ENCODE measurements at regions not wholly inside any gene's neighbourhood (a gene's known extent, or its start where the extent isn't known, plus 50 kb on each side); places are given as distances from the start of the nearest gene placed in this dataset.
A peak's percentile ranks its signal among the peaks of the same experiment; 100 is the strongest.

DNA sequence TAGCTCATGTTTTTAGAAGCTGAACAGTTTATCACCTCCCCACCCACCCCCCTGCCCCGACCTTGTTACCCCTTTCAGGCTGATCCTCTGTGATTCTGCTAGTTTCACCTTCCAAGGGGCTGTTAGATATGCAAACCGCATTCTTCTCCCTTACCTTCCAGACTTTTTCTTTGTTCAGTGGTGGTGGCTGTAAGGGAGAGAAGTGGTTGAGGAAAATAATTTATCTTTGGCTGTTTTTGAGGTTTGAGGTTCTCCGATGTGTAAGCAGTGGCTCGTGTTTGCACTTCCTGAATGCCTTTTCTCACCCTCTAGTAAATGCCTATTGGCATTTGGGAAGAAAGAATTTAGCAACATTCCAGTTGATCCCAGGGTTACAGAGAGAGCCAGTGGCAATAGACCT is 69.4 kb upstream of the KCNG1 start:
- no peak for DNase-seq

DNA sequence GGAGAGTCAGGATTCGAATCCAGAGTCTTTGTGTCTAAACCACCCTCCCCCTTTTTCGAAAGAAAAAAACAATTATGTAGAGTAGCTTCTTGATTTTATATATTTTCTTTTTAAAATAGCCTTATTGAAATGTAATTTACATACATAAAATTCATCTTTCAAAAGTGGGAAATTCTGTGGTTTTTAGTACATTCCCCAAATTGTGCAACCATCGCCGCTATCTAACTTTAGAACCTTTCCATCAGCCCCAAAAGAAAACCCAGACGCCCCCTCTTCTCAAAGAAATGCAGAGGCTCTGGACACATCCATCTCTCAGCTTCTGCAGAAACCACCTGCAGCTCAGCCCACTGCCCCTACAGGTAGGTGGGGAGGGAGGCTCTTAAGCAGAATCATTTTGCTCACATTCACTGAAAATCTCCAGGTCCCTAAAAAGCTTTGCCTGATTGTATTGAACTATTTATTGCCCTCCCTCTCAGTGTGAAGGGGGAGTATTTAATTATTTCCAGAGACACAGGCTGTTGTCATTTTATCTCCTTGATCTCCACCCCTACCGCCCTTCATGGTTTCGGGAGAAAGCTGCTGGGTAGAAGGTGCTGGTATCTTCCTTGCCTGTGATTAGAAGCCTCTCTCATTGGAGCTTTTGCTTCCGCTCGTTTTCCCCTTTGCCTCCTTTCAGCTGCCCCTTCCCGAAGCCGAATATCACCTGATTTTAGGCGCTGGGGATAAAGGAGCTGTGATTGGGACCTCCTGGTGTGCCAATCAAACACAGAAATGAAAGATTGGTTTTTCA is 68.7 kb upstream of the KCNG1 start:
- peak; percentile 58 for DNase-seq

DNA sequence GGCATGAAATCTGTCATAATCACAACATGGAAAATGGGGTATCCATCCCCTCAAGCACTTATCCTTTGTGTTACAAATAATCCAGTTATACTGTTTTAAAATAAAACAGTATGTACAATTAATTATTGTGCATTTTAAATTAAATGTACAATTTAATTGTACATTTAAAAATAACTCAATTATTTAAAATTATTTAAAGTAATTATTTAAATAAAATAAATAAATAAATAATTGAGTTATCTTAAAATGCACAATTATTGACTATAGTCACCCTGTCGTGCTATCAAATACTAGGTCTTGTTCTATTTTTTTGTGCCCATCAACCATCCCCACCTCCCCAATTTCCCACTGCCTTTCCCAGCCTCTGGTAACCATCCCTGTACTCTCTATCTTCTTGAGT is 66.9 kb upstream of the KCNG1 start:
- no peak for DNase-seq

DNA sequence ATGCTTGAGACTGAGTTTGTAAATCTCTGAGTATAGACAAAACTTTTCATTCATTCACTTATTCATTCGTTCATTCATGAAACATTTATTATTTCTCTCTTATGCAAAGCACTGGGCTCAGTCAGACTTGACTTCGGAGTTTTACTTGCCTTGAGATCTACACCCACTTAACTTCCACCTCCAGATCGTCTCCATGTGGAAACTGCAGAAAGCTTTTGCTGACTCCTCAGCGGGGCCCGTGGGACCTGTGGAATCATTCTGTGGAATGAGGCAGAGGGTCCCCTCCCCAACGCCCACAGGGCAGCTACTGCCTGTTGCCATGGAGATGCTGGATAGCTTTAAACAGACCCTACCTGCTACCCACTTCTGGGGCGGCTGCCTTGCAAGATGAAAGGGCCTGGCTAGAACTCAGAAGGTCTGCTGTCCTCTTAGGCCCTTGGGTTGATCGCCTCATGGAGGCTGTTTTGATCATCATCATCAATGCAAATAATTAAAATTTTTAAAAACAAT is 66.4 kb upstream of the KCNG1 start:
- no peak for DNase-seq

DNA sequence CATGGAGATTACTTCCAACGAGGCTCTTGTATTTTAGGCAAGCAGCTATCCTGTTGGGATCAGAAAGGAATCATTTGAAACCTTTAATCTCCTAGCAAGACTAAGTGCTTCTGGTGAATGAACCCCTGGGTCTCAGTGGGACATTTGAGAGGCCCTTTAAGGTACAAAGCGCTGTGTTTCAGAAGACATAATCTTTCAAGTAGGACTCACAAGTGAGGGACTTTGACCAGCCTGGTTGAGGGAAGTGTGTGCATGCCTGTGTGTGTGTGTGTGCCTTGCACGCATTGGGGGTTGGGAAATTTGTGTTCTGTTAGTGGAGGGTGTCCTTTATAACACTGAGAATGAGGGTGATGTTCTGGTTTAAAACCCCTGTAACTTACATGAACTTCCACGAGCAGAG is 64.4 kb upstream of the KCNG1 start:
- no peak for DNase-seq

DNA sequence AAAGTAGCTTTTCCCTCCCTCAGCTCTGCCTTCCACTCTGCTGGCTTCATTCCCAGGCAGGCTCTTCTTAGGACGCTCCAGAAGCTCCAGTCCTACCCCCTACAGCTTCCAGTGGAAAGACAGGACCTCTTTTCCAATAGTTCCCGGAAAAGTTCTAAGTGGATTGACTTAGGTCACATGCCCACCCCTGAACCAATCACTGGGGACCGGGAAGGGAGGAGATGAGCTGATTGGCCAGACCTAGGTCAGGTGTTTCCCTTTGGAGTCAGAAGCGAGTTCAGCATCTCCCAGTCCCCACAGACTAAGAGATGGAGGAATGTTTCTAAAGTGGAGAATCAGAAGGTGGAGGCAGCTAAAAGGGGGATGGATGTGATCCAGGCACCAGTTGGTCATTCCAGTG is 62.9 kb upstream of the KCNG1 start:
- no peak for DNase-seq

DNA sequence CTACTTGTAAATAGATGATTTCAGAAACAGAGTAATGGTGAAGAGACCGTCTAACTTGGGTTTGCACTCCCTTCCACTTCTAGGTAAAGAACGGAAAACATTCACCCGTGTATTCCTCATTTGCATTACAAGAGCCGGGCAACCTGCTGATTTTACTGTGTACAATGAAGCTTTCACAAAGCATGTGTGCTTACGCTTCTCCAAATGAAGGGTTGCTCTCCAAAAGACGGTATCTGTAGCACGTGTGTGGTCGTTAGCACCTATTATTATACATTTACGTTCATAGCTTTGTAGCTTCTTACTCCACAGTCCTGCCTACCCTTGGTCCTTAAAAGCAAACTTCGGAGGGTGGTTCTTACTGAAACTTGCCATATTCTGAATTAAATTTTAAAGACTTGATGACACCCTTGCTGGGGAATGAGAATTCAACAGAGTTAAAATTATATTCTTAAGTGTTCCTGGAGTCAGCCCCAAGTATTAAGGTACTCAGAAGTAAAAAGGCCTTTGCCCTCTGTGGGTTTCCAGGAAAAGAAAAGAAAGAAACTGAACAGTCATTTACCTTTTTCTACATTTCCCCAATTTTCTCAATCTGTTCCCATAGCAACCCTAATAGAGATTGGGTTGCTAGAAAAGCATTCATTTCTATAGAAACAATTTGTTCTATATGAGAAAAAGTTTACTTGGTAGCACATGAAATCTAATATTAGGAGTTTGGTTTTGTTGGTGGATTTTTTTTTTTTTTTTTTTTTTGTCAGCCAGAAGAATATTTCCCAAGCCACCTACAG is 61.9 kb upstream of the KCNG1 start:
- DNase-seq = peak; percentile 75

DNA sequence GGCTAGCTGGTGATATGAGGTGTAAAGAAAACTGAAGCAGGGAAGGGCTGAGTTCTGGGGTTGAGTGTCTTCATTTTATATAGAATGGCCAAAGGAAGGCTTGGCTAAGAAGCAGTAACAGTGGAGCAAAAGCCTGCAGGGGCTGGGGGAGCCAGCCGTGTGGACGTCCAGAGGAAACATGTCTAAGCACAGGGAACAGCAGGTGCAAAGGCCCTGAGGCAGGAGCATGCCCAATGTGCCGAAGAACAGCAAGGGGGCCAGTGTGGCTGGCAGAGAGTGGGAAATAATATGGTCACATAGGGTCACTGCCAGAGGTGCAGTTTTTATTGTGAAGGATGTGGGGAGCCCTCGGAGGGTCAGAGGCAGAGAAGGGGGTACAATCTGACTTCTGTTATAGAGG is 60.5 kb upstream of the KCNG1 start:
- DNase-seq = no peak

DNA sequence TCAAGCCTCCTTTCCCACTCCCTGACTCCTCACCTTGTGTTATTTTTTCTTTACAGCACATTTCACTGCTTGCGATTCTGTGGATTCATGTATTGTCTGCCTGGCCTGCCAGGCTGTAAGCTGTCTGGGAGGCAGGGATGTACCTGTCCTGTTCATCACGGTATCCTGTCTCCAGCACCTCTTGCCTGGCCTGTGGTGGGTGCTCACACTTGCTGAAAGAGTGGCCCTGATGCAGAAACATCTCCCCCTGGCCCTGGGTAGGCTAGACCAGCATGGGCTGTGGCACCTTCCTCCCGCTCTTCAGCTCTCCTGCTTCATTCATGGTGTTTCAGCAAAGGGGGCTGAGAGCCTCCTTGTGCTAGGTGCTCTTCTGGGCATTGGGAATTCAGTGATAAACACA is 60.1 kb upstream of the KCNG1 start:
- DNase-seq = no peak

DNA sequence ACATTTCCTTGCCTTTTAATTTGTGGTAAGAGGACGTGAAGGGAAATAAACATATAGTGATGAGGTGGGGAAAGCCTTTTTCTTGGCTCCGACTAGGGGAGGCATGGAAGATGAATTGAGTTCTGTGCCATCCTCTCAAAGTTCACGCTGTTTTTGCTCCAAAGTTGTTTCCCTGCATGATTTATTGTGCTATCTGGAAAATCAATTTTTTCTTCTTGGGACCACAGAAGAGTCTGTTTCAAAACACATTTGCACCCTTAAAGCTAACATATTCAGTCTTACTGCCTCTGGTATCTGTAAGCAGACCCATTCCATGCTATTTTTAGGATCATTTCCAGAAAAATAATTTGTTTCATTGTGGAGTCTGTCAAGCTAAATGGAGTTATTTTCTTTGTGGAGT is 57.6 kb upstream of the KCNG1 start:
- DNase-seq = no peak

DNA sequence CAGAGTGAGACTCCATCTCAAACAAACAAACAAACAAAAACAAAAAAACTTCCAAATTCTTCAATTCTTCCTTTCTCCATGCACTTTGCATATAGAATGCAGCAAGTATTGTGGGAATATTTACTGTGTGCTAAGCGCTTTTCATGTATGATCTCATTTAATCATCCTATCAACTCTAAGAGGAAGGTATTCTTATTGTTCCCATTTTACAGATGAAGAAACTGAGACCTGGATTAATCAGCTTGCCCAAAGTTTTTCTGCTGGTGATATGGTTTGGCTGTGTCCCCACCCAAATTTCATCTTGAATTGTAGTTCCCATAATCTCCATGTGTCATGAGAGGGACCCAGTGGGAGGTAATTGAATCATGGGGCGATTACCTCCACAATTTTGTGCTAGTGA is 56.6 kb upstream of the KCNG1 start:
- no peak for DNase-seq

DNA sequence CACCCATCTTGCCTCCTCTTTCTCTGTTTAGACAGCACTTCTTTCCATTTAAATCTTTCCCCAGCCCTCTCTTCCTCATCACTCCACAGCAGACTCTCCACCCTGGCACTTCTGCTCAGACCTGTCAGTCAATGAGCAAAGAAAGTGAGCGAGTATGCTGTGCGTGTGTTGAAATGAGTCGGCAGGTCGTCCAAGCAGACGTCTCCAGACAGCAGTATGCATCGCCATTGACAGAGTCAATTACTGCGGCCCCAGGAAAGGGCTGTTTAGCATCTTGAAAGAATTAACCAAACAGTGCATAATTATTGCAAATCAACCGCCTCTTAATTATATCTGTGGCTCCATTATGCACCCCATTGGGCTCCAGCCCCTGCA is 54.8 kb upstream of the KCNG1 start:
- peak; percentile 39 for DNase-seq

DNA sequence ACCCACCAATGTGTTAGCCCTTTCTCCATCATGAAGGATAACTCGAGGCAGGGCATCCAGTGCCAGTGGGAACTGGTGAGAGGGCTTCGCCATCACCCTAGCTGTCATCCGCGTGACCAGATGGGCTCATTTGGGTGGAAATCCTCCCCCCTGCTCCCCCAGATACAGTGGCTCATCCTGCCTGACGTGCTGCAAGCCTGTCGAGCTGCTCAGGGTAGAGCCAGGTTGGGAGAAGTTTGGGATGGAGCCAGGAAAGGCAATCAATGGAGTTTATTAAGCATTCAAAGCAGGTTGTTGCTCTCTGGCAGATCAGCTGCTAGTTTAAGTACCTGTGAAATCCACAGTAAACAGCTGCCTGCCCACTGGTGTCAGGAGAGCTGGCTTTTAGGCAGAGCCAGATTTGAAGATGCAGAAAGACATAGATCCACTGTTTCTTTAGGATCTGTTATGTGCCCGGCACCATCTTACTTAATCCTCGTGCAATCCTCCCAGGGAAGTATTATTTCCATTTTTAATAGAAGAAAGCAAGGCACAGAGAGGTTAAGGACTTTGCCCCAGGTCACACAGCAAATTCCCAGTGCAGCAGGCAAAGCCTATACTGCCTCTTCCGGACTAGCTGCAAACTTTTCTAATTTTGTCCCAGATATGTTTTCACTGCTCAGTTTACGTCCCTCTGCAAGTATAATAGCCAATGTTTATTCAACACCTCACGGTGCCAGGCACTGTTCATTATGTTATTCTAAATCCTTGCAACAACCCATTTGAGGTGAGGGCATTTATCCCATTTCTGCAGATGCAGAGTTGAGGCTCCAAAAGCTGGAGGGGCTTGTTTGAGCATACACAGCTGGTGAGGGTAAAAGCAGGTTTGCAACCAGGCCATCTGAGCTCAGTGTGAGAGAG is 54.1 kb upstream of the KCNG1 start:
- peak; percentile 75 for DNase-seq

DNA sequence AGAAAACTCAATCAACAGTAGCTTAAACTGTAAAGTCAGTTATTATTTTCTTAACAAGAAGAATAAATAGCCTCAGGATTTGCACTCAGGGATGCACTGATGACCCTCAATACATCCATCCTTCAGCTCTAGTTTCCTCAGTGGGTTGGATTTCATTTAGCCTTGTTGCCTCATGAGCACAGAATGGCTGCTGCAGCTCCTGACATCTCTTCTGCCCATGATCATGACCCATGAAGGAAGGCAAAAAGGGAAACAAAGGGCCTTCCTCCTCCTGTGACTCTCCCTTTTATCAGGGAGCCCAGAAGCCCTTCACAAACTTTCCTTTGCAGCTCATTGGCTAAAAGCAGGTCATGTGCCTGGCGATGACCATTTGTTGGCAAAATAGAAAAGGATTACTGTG is 51.2 kb upstream of the KCNG1 start:
- DNase-seq = no peak
